ENCODE measurements at regions not wholly inside any gene's neighbourhood (a gene's known extent, or its start where the extent isn't known, plus 50 kb on each side); places are given as distances from the start of the nearest gene placed in this dataset.
"Not testable (repeated sequence)": the region's sequence is repeated elsewhere in the genome, so short reads cannot be mapped to it uniquely, and the experiment has no call there.

DNA sequence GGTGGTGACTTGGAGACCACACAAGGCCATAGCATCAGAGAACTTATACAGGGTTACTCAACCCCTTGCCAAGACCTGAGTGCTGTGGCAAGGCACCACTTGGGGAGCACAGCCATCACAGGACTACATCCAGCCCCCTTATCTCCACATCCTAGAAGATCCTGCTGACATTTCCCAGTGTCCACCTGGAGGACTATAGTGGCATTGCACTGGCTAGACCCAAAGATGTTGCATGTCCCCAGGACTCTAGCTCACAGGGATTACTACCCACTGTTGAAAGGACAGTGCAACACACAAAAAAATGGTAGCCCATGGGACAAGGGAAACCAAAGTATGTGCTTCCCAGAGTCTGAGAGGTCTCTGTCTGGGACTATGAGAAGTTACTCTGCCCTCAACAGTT lies 411.1 kb upstream of the NUDT12 start:
- H2AFZ ChIP-seq (ENCODE audit: low read depth), result no peak overlapping the region
- H3K9me3 ChIP-seq, result no peaks in the 10 kb centered on the region
- H3K4me2 ChIP-seq, result no peak overlapping the region
- DNase-seq, result no peak
- no peaks in the 10 kb centered on the region; the same call in 1 of the 2 replicates for H3K9me2 ChIP-seq
- H3K27me3 ChIP-seq (ENCODE audit: insufficient read depth), result no peaks in the 10 kb centered on the region
- H3K4me1 ChIP-seq (ENCODE audit: control insufficient read depth in 1 of 2, insufficient read depth in 2 of 2, low read depth in 1 of 2, low read length in 1 of 2), result no peaks in the 10 kb centered on the region
- TF ChIP-seq, protein P1, sequence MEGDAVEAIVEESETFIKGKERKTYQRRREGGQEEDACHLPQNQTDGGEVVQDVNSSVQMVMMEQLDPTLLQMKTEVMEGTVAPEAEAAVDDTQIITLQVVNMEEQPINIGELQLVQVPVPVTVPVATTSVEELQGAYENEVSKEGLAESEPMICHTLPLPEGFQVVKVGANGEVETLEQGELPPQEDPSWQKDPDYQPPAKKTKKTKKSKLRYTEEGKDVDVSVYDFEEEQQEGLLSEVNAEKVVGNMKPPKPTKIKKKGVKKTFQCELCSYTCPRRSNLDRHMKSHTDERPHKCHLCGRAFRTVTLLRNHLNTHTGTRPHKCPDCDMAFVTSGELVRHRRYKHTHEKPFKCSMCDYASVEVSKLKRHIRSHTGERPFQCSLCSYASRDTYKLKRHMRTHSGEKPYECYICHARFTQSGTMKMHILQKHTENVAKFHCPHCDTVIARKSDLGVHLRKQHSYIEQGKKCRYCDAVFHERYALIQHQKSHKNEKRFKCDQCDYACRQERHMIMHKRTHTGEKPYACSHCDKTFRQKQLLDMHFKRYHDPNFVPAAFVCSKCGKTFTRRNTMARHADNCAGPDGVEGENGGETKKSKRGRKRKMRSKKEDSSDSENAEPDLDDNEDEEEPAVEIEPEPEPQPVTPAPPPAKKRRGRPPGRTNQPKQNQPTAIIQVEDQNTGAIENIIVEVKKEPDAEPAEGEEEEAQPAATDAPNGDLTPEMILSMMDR (IDR thresholded peaks at IDR 0.05), result peak; percentile 26; the same call in 1 of the 2 replicates
- TF ChIP-seq, protein P2, sequence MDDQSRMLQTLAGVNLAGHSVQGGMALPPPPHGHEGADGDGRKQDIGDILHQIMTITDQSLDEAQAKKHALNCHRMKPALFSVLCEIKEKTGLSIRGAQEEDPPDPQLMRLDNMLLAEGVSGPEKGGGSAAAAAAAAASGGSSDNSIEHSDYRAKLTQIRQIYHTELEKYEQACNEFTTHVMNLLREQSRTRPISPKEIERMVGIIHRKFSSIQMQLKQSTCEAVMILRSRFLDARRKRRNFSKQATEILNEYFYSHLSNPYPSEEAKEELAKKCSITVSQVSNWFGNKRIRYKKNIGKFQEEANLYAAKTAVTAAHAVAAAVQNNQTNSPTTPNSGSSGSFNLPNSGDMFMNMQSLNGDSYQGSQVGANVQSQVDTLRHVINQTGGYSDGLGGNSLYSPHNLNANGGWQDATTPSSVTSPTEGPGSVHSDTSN (IDR thresholded peaks at IDR 0.05), result no peak
- H3K9ac ChIP-seq, result no peak overlapping the region
- no peaks in the 10 kb centered on the region for H4K20me1 ChIP-seq (ENCODE audit: insufficient read depth)
- no peaks in the 10 kb centered on the region for H3K79me2 ChIP-seq (ENCODE audit: insufficient read depth)
- H3K27ac ChIP-seq (ENCODE audit: low read depth in 2 of 2, low read length in 1 of 2), result no peak overlapping the region
- ChIA-PET CTCF (no interaction called here), POLR2A (no interaction called here)
- H3K36me3 ChIP-seq (replicated peaks in 1 of 2; ENCODE audit: control insufficient read depth in 1 of 2, insufficient read depth in 2 of 2, low read length in 1 of 2), result no peaks in the 10 kb centered on the region
- H3K4me3 ChIP-seq (ENCODE audit: low read depth in 2 of 2, low read length in 1 of 2), result no peak overlapping the region
- no peaks in the 10 kb centered on the region for H3F3A ChIP-seq (replicated peaks; ENCODE audit: insufficient read depth)

DNA sequence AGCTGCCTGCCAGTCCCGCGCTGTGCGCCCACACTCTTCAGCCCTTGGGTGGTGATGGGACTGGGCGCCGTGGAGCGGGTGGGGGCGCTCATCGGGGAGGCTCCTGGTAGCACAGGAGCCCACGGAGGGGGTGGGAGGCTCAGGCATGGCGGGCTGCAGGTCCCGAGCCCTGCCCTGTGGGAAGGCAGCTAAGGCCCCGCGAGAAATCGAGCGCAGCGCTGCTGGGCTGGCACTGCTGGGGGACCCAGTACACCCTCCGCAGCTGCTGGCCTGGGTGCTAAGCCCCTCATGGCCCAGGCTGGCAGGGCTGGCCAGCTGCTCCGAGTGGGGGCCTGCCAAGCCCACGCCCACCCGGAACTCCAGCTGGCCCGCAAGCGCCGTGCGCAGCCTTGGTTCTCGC lies 403.7 kb upstream of the NUDT12 start:
- H3K9me3 ChIP-seq; H3K9ac ChIP-seq; H3K27ac ChIP-seq (ENCODE audit: low read depth in 2 of 2, low read length in 1 of 2); H4K20me1 ChIP-seq (ENCODE audit: insufficient read depth); CTCF ChIA-PET; H3K27me3 ChIP-seq (ENCODE audit: insufficient read depth); H3K4me2 ChIP-seq; H3K79me2 ChIP-seq (ENCODE audit: insufficient read depth); H3K9me2 ChIP-seq; POLR2A ChIA-PET; H3K4me3 ChIP-seq (ENCODE audit: low read depth in 2 of 2, low read length in 1 of 2); H2AFZ ChIP-seq (ENCODE audit: low read depth); DNase-seq; H3K4me1 ChIP-seq (ENCODE audit: control insufficient read depth in 1 of 2, insufficient read depth in 2 of 2, low read depth in 1 of 2, low read length in 1 of 2); H3F3A ChIP-seq (replicated peaks; ENCODE audit: insufficient read depth); H3K36me3 ChIP-seq (replicated peaks in 1 of 2; ENCODE audit: control insufficient read depth in 1 of 2, insufficient read depth in 2 of 2, low read length in 1 of 2): not testable (repeated sequence)
- WGBS (ENCODE audit: low lambda C conversion rate), result 73% methylated on average over 8 of the region's 25 CpGs

DNA sequence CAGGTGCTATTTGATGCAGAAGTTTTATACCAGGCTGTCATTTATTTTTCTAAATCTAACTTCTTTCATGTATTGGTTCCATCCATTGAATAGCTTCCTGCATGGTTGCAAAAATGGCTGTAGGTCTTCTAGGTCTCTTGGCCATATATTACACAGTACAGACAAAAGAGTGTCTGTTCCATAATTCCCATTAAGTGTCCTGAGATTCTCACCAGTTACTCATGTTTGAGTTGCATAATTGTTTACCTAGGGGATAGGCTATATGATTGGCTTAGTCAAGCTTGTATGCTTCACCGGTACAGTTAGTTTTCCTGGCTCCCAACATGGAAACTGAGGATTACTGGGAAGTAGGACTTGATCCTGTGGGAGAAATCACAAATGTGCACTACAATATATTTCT lies 399.4 kb upstream of the NUDT12 start:
- H2AFZ ChIP-seq (ENCODE audit: low read depth), result no peak overlapping the region
- POLR2A ChIA-PET, result no interaction called here
- H3K9ac ChIP-seq, result no peak overlapping the region
- DNase-seq, result no peak
- no peaks in the 10 kb centered on the region for H3K36me3 ChIP-seq (replicated peaks in 1 of 2; ENCODE audit: control insufficient read depth in 1 of 2, insufficient read depth in 2 of 2, low read length in 1 of 2)
- no peaks in the 10 kb centered on the region for H4K20me1 ChIP-seq (ENCODE audit: insufficient read depth)
- no peak overlapping the region for H3K27ac ChIP-seq (ENCODE audit: low read depth in 2 of 2, low read length in 1 of 2)
- H3K4me1 ChIP-seq (ENCODE audit: control insufficient read depth in 1 of 2, insufficient read depth in 2 of 2, low read depth in 1 of 2, low read length in 1 of 2), result no peaks in the 10 kb centered on the region
- H3K4me2 ChIP-seq, result no peak overlapping the region
- H3K79me2 ChIP-seq (ENCODE audit: insufficient read depth), result no peaks in the 10 kb centered on the region
- H3K4me3 ChIP-seq (ENCODE audit: low read depth in 2 of 2, low read length in 1 of 2), result no peak overlapping the region
- CTCF ChIA-PET, result no interaction called here
- WGBS (ENCODE audit: low lambda C conversion rate), result 86% methylated on average over 1 of the region's 1 CpG
- H3K9me3 ChIP-seq, result no peaks in the 10 kb centered on the region
- no peaks in the 10 kb centered on the region for H3K9me2 ChIP-seq
- no peaks in the 10 kb centered on the region for H3F3A ChIP-seq (replicated peaks; ENCODE audit: insufficient read depth)
- H3K27me3 ChIP-seq (ENCODE audit: insufficient read depth), result no peaks in the 10 kb centered on the region
- TF ChIP-seq POLR2AphosphoS5 (IDR thresholded peaks at IDR 0.05; ENCODE audit: low read depth, low read length) (no peak), EP300 (IDR thresholded peaks at IDR 0.05; ENCODE audit: borderline replicate concordance in 1 of 2, low read depth in 1 of 2, low read length in 1 of 2) (no peak), FOXJ3 (CRISPR knock-in tag; IDR thresholded peaks at IDR 0.05) (no peak), NFIC (IDR thresholded peaks at IDR 0.05; ENCODE audit: borderline replicate concordance) (no peak), SIN3A (IDR thresholded peaks at IDR 0.05; ENCODE audit: borderline replicate concordance, low read depth, low read length) (no peak), ELF1 (IDR thresholded peaks at IDR 0.05) (no peak), FOXM1 (IDR thresholded peaks at IDR 0.05; ENCODE audit: low read depth) (no peak), EZH2phosphoT487 (IDR thresholded peaks at IDR 0.05; ENCODE audit: borderline replicate concordance, low read depth) (no peak), RFX5 (IDR thresholded peaks at IDR 0.05; ENCODE audit: low read length) (no peak)
- TF ChIP-seq, protein P1 (IDR thresholded peaks at IDR 0.05), result no peak
- TF ChIP-seq, protein P3, sequence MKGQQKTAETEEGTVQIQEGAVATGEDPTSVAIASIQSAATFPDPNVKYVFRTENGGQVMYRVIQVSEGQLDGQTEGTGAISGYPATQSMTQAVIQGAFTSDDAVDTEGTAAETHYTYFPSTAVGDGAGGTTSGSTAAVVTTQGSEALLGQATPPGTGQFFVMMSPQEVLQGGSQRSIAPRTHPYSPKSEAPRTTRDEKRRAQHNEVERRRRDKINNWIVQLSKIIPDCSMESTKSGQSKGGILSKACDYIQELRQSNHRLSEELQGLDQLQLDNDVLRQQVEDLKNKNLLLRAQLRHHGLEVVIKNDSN (IDR thresholded peaks at IDR 0.05; ENCODE audit: borderline replicate concordance, low read depth), result no peak
- TF ChIP-seq, protein P4, sequence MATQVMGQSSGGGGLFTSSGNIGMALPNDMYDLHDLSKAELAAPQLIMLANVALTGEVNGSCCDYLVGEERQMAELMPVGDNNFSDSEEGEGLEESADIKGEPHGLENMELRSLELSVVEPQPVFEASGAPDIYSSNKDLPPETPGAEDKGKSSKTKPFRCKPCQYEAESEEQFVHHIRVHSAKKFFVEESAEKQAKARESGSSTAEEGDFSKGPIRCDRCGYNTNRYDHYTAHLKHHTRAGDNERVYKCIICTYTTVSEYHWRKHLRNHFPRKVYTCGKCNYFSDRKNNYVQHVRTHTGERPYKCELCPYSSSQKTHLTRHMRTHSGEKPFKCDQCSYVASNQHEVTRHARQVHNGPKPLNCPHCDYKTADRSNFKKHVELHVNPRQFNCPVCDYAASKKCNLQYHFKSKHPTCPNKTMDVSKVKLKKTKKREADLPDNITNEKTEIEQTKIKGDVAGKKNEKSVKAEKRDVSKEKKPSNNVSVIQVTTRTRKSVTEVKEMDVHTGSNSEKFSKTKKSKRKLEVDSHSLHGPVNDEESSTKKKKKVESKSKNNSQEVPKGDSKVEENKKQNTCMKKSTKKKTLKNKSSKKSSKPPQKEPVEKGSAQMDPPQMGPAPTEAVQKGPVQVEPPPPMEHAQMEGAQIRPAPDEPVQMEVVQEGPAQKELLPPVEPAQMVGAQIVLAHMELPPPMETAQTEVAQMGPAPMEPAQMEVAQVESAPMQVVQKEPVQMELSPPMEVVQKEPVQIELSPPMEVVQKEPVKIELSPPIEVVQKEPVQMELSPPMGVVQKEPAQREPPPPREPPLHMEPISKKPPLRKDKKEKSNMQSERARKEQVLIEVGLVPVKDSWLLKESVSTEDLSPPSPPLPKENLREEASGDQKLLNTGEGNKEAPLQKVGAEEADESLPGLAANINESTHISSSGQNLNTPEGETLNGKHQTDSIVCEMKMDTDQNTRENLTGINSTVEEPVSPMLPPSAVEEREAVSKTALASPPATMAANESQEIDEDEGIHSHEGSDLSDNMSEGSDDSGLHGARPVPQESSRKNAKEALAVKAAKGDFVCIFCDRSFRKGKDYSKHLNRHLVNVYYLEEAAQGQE (IDR thresholded peaks at IDR 0.05; ENCODE audit: low read depth, low read length), result no peak
